ENCODE measurements at regions not wholly inside any gene's neighbourhood (a gene's known extent, or its start where the extent isn't known, plus 50 kb on each side); places are given as distances from the start of the nearest gene placed in this dataset.
"Not testable (repeated sequence)": the region's sequence is repeated elsewhere in the genome, so short reads cannot be mapped to it uniquely, and the experiment has no call there.

DNA sequence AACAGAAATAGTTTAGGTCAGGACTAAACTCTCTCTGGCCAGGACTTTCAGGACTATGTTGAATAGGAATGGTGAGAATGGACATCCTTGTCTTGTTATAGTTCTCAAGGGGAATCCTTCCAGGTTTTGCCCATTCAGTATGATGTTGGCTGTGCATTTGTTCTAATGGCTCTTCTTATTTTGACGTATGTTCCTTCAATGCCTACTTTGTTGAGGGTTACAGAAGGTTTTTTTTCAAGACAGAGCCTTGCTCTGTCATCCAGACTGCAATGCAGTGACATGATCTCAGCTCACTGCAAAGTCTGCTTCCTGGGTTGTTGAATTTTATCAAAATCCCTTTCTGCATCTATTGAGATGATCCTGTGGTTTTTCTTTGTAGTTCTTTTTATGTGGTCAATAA, 79.5 kb upstream of the NID2 start:
- H3K4me3 ChIP-seq (ENCODE audit: low read depth, low read length), result no peak overlapping the region
- no peak for TF ChIP-seq CTCF (conservative IDR thresholded peaks at IDR 0.05; ENCODE audit: low read depth, low read length)
- no peak for DNase-seq (ENCODE audit: low read depth)

GRCh38 chr14:52146504-52146903, 77.6 kb upstream of the NID2 start:
- no peak for DNase-seq (ENCODE audit: low read depth)
- peak; percentile 41 for TF ChIP-seq CTCF (conservative IDR thresholded peaks at IDR 0.05; ENCODE audit: low read depth, low read length)

DNA sequence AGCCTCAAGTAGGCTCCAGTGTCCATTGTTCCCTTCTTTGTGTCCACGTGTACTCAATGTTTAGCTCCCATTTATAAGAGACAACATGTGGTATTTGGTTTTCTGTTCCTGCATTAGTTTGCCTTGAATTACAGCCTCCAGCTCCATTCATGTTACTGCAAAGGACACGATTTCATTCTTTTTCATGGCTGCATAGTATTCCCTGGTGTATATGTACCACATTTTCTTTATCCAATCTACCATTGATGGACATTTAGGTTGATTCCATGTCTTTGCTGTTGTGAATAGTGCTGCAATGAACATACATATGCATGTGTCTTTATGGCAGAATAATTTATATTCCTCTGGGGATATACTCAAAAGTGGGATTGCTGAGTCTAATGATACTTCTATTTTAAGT, 75.2 kb upstream of the NID2 start:
- not testable (repeated sequence) for DNase-seq (ENCODE audit: low read depth); H3K4me3 ChIP-seq (ENCODE audit: low read depth, low read length)

More at GRCh38 chr14:52146504-52146903, 77.6 kb upstream of the NID2 start:
- H3K4me3 ChIP-seq (ENCODE audit: low read depth, low read length), result no peak overlapping the region

DNA sequence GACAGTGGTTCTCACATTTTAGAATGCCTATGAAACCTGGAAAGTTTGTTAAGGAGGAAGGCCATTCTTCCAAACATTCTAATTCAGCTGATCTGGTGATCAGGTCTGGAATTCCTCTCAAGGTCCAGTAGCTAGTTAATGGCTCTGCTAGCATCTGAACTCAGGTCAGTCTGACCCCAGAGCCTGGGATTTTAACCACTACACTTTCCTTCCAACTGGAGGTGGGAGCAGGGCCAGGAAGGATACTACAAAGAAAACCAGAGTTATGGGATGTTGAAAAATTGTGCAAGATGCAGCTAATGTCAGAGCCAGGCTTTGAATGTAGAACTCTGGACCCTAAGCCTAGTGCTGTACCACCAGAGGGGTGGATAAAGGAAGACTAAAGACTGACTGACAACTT, 73.6 kb upstream of the NID2 start:
- H3K4me3 ChIP-seq (ENCODE audit: low read depth, low read length), result no peak overlapping the region
- no peak for TF ChIP-seq CTCF (conservative IDR thresholded peaks at IDR 0.05; ENCODE audit: low read depth, low read length)
- no peak for DNase-seq (ENCODE audit: low read depth)

DNA sequence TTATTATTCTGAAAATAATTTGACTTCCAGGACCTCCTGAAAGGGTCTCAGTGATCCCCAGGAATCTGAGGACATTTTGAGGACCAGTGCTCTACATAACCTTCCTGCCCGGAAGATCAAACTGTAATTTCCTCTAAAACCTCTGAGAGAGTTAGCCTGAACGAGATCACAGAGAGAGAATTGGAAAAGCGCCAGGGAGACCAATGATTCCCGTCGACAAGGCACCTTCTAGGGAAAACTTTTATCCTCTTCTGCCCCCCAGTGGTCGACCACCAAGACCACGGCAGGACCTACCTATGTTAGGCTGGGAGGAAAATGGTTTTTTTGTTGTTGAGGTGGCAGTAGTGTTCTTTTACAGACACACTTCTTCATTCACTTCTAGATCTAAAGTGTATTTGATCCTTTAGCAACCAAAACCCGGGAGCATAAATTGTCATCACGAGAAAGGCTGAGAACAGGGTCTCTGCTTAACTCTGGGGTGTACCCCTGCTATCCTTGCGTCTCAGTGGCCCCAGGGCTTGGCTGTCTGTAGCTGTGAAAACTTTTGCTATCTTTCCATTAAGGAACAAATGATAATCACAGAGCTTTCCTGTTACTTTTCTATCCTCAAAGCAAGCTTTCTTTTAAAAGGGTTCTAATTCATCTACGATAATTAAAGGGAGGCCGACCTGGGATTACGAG, 62.9 kb upstream of the NID2 start:
- TF ChIP-seq CTCF (conservative IDR thresholded peaks at IDR 0.05; ENCODE audit: low read depth, low read length), result peak; percentile 81
- DNase-seq (ENCODE audit: low read depth), result peak; percentile 64
- H3K4me3 ChIP-seq (ENCODE audit: low read depth, low read length), result no peak overlapping the region

- no peak for TF ChIP-seq CTCF (conservative IDR thresholded peaks at IDR 0.05; ENCODE audit: low read depth, low read length)
- H3K4me3 ChIP-seq (ENCODE audit: low read depth, low read length), result no peak overlapping the region
- no peak for DNase-seq (ENCODE audit: low read depth)
These were observed 60.9 kb upstream of the NID2 start for GRCh38 chr14:52129721-52130120.

DNA sequence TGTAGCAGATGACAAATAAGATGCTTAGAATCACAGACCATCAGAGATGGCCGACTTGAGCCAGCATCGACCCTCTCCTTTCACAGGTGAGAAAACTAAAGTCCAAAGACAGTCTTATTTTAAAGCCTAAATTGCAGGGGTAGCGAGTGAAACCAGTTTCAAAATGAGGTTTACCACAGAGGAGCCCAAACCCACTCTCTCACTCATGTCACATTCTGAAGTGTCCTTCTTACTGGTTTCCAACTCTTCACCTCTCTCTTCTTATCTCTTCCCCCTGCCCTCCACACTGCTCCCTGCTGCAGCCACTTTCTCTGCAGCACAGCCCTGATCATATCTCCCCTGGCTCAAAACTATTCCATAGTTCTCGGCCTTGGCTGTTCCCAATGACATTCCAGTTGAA, 57.0 kb upstream of the NID2 start:
- TF ChIP-seq CTCF (conservative IDR thresholded peaks at IDR 0.05; ENCODE audit: low read depth, low read length), result no peak
- H3K4me3 ChIP-seq (ENCODE audit: low read depth, low read length), result no peak overlapping the region
- no peak for DNase-seq (ENCODE audit: low read depth)

All from epithelial cell of proximal tubule (primary cell).